Keratinocyte (primary cell): ENCODE measurements at regions not wholly inside any gene's neighbourhood (a gene's known extent, or its start where the extent isn't known, plus 50 kb on each side); places are given as distances from the start of the nearest gene placed in this dataset.

ENCODE experiments used
- DNase-seq: peaks from one replicate; pipeline ENCODE4 v3.0.0-alpha.2; 2011; ENCODE audit warnings: low read depth, missing footprints, low spot score
- FAIRE-seq: peaks from 2 replicates; lab custom pipeline; 2011; peaks lifted over from hg19 to GRCh38; lab: Jason Lieb, UNC
- H2AFZ ChIP-seq: 2 replicates; pipeline ENCODE4 v1.6.0; 2012; ENCODE audit warnings: low read length, control low read depth, inconsistent platforms; ENCODE audit not compliant: control insufficient read depth
- H3K27ac ChIP-seq: 2 replicates; pipeline ENCODE4 v1.5.1; 2011; ENCODE audit warnings: low read length; ENCODE audit not compliant: control insufficient read depth, insufficient read depth
- H3K27me3 ChIP-seq: 3 replicates; pipeline ENCODE4 v1.6.0; 2011; ENCODE audit warnings: low read length; ENCODE audit not compliant: control insufficient read depth, insufficient read depth; ENCODE audit errors: extremely low read depth
- H3K36me3 ChIP-seq, 2 experiments: 2 replicates in 1 of 2; 3 replicates in 1 of 2; pipeline ENCODE4 v1.5.1; 2011; ENCODE audit warnings: low read length in 2 of 2, mild to moderate bottlenecking in 1 of 2; ENCODE audit not compliant: control insufficient read depth in 2 of 2, insufficient read depth in 2 of 2; ENCODE audit errors: extremely low read depth in 1 of 2
- H3K4me1 ChIP-seq: 3 replicates; pipeline ENCODE4 v1.5.1; 2011; ENCODE audit warnings: low read length; ENCODE audit not compliant: control insufficient read depth, insufficient read depth; ENCODE audit errors: extremely low read depth
- H3K4me2 ChIP-seq: 3 replicates; pipeline ENCODE4 v1.6.0; 2011; ENCODE audit warnings: low read depth, low read length; ENCODE audit not compliant: control insufficient read depth, insufficient read depth; ENCODE audit errors: extremely low read depth
- H3K4me3 ChIP-seq, 3 experiments: fragments of 200-600 bp in 1 of 3; sonication (generic) in 1 of 3; 2 replicates in 2 of 3; 3 replicates in 1 of 3; pipeline ENCODE4 v1.5.1; 2011 to 2016; ENCODE audit warnings: low read length in 3 of 3, mild to moderate bottlenecking in 3 of 3, control low read depth in 2 of 3, inconsistent platforms in 1 of 3, low read depth in 1 of 3, mixed read lengths in 1 of 3, mixed run types in 1 of 3, moderate library complexity in 1 of 3; ENCODE audit not compliant: control insufficient read depth in 2 of 3, insufficient read depth in 2 of 3; ENCODE audit errors: extremely low read depth in 1 of 3
- H3K79me2 ChIP-seq: 2 replicates; pipeline ENCODE4 v1.6.0; 2012; ENCODE audit warnings: low read length; ENCODE audit not compliant: control insufficient read depth, insufficient read depth
- H3K9ac ChIP-seq: 3 replicates; pipeline ENCODE4 v1.6.0; 2011; ENCODE audit warnings: low read length; ENCODE audit not compliant: control insufficient read depth, insufficient read depth; ENCODE audit errors: extremely low read depth
- H3K9me1 ChIP-seq: 3 replicates; pipeline ENCODE4 v1.6.0; 2011; ENCODE audit warnings: low read length; ENCODE audit not compliant: control insufficient read depth, insufficient read depth; ENCODE audit errors: extremely low read depth
- H3K9me3 ChIP-seq: 2 replicates; pipeline ENCODE4 v1.5.1; 2012; ENCODE audit warnings: low read depth, low read length; ENCODE audit not compliant: control insufficient read depth
- H4K20me1 ChIP-seq: 3 replicates; pipeline ENCODE4 v1.6.0; 2011; ENCODE audit warnings: low read length; ENCODE audit not compliant: control insufficient read depth, insufficient read depth; ENCODE audit errors: extremely low read depth
- CTCF ChIP-seq, 3 experiments: IDR thresholded peaks in 1 of 3; conservative IDR thresholded peaks in 1 of 3; optimal IDR thresholded peaks in 1 of 3; 2 replicates in 2 of 3; 3 replicates in 1 of 3; pipeline versions ENCODE3 to v1.5.1; 2011; ENCODE audit warnings: low read length in 3 of 3, mild to moderate bottlenecking in 3 of 3, moderate library complexity in 2 of 3, control low read depth in 1 of 3, inconsistent platforms in 1 of 3; ENCODE audit not compliant: insufficient read depth in 2 of 3; ENCODE audit errors: extremely low read depth in 1 of 3
- EZH2 ChIP-seq: IDR thresholded peaks from one replicate; pipeline ENCODE4 v1.6.1; 2012; ENCODE audit warnings: inconsistent platforms, mild to moderate bottlenecking, low read length, moderate library complexity
- dilution Hi-C: fragments of 300-500 bp; cut with MboI; formaldehyde crosslinking; loops from one replicate; pipeline ENCODE4 v1.7.0; 2020; ENCODE audit warnings: low sequenced_read_pairs; ENCODE audit not compliant: extremely low pct_ligation_motif_present

DNA sequence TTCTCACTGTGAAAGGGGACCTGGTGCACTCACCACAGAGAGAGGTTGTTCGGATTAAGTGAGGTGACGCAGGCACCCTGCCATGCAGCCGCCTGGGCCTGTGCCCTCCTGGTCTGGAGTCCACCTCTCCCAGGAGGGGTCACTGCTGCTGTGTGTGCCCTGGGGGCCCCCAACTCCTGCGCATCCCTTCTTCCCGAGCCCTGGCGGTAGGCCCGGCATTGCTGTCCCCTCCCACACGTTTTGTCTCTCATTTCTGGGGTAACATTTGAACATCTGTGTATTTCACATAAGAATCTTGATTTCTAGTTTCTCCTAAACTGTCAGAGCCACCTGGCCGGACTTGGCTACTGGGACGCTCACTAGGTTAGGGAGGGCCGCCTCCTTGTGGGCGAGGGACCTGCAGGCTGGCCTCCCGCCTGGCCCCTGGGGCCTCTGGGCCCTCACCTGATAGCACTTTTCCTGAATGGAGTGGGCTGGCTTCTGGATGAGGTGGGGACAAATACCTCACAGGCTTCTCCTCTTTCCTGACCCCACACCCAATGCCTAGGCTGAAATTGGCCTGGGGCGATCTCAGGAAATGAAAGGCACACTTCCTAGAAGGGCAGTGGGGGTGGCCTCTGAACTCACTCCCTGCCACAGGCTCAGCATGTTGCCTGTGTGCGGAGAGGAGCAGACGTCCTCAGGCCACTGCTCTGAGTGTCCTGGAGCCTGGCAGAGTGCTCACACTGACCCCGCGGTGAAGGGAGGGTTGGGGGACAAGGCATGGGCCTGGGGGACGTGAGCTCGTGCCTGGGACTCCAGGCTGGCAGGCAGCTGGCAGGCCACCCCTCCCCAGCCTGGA lies 104.2 kb upstream of the PRR23E start:
- Histone ChIP-seq H3K9me3 (no peaks in the 10 kb centered on the region), H3K36me3 (no peaks in the 10 kb centered on the region), H3K4me1 (no peaks in the 10 kb centered on the region), H3K79me2 (no peaks in the 10 kb centered on the region), H3K4me3 (no peak overlapping the region), H3K4me2 (no peak overlapping the region), H3K27me3 (peaks cover 6% of the 10 kb centered on the region), H3K9me1 (no peaks in the 10 kb centered on the region), H3K27ac (no peak overlapping the region), H3K9ac (no peak overlapping the region), H4K20me1 (no peaks in the 10 kb centered on the region), H2AFZ (no peak overlapping the region)
- DNase-seq (no peak), FAIRE-seq (no peak)
- TF ChIP-seq EZH2: no peak
- no peak for TF ChIP-seq CTCF (optimal IDR thresholded peaks at IDR 0.05 in 1 of 3, IDR thresholded peaks at IDR 0.05 in 1 of 3, conservative IDR thresholded peaks at IDR 0.05 in 1 of 3; ENCODE audit: extremely low read depth in 1 of 3, insufficient read depth in 2 of 3, low read length in 3 of 3)
- dilution Hi-C loops: no loop called here

GRCh38 chr3:127089486-127090145 lies 103.3 kb upstream of the PRR23E start:
- Histone ChIP-seq H4K20me1 (no peaks in the 10 kb centered on the region), H3K9me3 (no peaks in the 10 kb centered on the region), H3K27me3 (peaks cover 6% of the 10 kb centered on the region), H3K36me3 (no peaks in the 10 kb centered on the region), H3K4me1 (no peaks in the 10 kb centered on the region), H3K9ac (no peak overlapping the region), H3K4me3 (no peak overlapping the region), H2AFZ (no peak overlapping the region), H3K27ac (no peak overlapping the region), H3K4me2 (no peak overlapping the region), H3K9me1 (no peaks in the 10 kb centered on the region), H3K79me2 (no peaks in the 10 kb centered on the region)
- FAIRE-seq (no peak), DNase-seq (no peak)
- dilution Hi-C loops: no loop called here
- no peak for TF ChIP-seq CTCF (optimal IDR thresholded peaks at IDR 0.05 in 1 of 3, IDR thresholded peaks at IDR 0.05 in 1 of 3, conservative IDR thresholded peaks at IDR 0.05 in 1 of 3; ENCODE audit: extremely low read depth in 1 of 3, insufficient read depth in 2 of 3, low read length in 3 of 3)
- no peak for TF ChIP-seq EZH2
